ENCODE measurements at regions not wholly inside any gene's neighbourhood (a gene's known extent, or its start where the extent isn't known, plus 50 kb on each side); places are given as distances from the start of the nearest gene placed in this dataset.

DNA sequence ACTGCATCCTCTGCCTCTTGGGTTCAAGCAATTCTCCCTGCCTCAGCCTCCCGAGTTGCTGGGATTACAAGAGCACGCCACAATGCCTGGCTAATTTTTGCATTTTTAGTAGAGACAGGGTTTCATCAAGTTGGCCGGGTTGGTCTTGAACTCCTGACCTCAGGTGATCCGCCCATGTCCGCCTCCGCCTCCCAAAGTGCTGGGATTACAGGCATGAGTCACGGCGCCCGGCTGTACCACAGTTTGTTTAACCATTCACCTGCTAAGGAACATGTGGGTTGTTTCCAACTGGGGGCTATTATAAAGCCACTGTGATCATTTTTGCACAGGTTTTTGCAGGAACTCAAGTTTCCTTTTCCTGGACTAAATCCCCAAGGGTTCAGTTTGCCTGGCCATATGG is 123.2 kb upstream of the RAP2B start:
- no peak for TF ChIP-seq SP1 (IDR thresholded peaks at IDR 0.05)
- TF ChIP-seq, protein P1, sequence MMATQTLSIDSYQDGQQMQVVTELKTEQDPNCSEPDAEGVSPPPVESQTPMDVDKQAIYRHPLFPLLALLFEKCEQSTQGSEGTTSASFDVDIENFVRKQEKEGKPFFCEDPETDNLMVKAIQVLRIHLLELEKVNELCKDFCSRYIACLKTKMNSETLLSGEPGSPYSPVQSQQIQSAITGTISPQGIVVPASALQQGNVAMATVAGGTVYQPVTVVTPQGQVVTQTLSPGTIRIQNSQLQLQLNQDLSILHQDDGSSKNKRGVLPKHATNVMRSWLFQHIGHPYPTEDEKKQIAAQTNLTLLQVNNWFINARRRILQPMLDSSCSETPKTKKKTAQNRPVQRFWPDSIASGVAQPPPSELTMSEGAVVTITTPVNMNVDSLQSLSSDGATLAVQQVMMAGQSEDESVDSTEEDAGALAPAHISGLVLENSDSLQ (IDR thresholded peaks at IDR 0.05) = no peak
- TF ChIP-seq SUZ12 (IDR thresholded peaks at IDR 0.05) = no peak
- no peak for TF ChIP-seq FOXK2 (IDR thresholded peaks at IDR 0.05)
- no peak for TF ChIP-seq ZNF384 (IDR thresholded peaks at IDR 0.05)
- TF ChIP-seq ARNT (IDR thresholded peaks at IDR 0.05) = no peak
- TF ChIP-seq BHLHE40 (IDR thresholded peaks at IDR 0.05; ENCODE audit: borderline replicate concordance) = no peak
- no peak for TF ChIP-seq NFRKB (IDR thresholded peaks at IDR 0.05)
- TF ChIP-seq FOXM1 (IDR thresholded peaks at IDR 0.05; ENCODE audit: borderline replicate concordance) = no peak
- no peak for TF ChIP-seq FOXA1 (IDR thresholded peaks at IDR 0.05)
- TF ChIP-seq TARDBP (IDR thresholded peaks at IDR 0.05) = no peak
- TF ChIP-seq HDGF (IDR thresholded peaks at IDR 0.05; ENCODE audit: borderline replicate concordance) = no peak
- TF ChIP-seq LEF1 (IDR thresholded peaks at IDR 0.05; ENCODE audit: borderline replicate concordance) = no peak
